HepG2 (cell line): ENCODE measurements at regions not wholly inside any gene's neighbourhood (a gene's known extent, or its start where the extent isn't known, plus 50 kb on each side); places are given as distances from the start of the nearest gene placed in this dataset.

Source experiments
- ATAC-seq: fragments of 200-7000 bp; cut with Tn5 transposase; 3 replicates; pipeline ENCODE4 v1.9.1; 2020; ENCODE audit warnings: mild to moderate bottlenecking, moderate library complexity
- BruUV-seq: library from RNA; stranded (reverse); fragments of 400-500 nt; replicated peaks from 2 replicates; lab custom pipeline; 2021; lab: Mats Ljungman, UMichigan
- CTCF ChIA-PET: fragments of 300-600 bp; formaldehyde crosslinking; extraction: SDS; loops from one replicate; lab custom pipeline; 2021; ENCODE audit warnings: low total read pairs, inconsistent platforms, low intra/inter-chr PET ratio; lab: Yijun Ruan, JAX
- POLR2A ChIA-PET: fragments of 350-600 bp; sonication (Branson Sonifier 250); formaldehyde crosslinking; loops from one replicate; lab custom pipeline; 2020; ENCODE audit warnings: antibody characterized with exemption, inconsistent platforms; lab: Yijun Ruan, JAX
- DNase-seq: peaks from one replicate; pipeline ENCODE4 v3.0.0-alpha.2; 2015; ENCODE audit warnings: low spot score
- FAIRE-seq: peaks from 3 replicates; lab custom pipeline; 2011; peaks lifted over from hg19 to GRCh38; lab: Jason Lieb, UNC
- H2AFZ ChIP-seq: one replicate; pipeline ENCODE4 v1.6.1; 2011; ENCODE audit warnings: low read length, inconsistent platforms
- H3K27ac ChIP-seq: fragments of 300-600 bp; 3 replicates; pipeline ENCODE4 v1.8.0; 2011; ENCODE audit warnings: mixed run types, mild to moderate bottlenecking, mixed read lengths, low read length, inconsistent platforms; ENCODE audit not compliant: insufficient read depth; ENCODE audit errors: extremely low read length
- H3K27me3 ChIP-seq, 2 experiments: fragments of 200-600 bp in 1 of 2; 2 replicates in 1 of 2; 3 replicates in 1 of 2; pipeline versions ENCODE4 v1.6.0 to v1.8.0; 2011; ENCODE audit warnings: low read length in 2 of 2, mild to moderate bottlenecking in 2 of 2, moderate library complexity in 2 of 2, inconsistent platforms in 1 of 2; ENCODE audit not compliant: insufficient read depth in 2 of 2, control insufficient read depth in 1 of 2
- H3K36me3 ChIP-seq, 2 experiments: fragments of 200-600 bp in 1 of 2; replicated peaks in 1 of 2; 2 replicates in 1 of 2; 3 replicates in 1 of 2; pipeline versions ENCODE4 v1.5.1 to v1.8.0; 2011; ENCODE audit warnings: low read length in 2 of 2, inconsistent platforms in 1 of 2; ENCODE audit not compliant: insufficient read depth in 2 of 2, control insufficient read depth in 1 of 2
- H3K4me1 ChIP-seq: 2 replicates; pipeline ENCODE4 v1.5.1; 2012; ENCODE audit warnings: low read length, inconsistent platforms; ENCODE audit not compliant: insufficient read depth
- H3K4me2 ChIP-seq: 2 replicates; pipeline ENCODE4 v1.6.0; 2011; ENCODE audit warnings: low read depth, low read length, inconsistent platforms
- H3K4me3 ChIP-seq, 3 experiments: fragments of 200-600 bp in 1 of 3; sonication (generic), shearing (Covaris generic) in 1 of 3; replicated peaks in 1 of 3; 2 replicates each; pipeline ENCODE4 v1.5.1; 2011 to 2016; ENCODE audit warnings: low read length in 3 of 3, inconsistent platforms in 2 of 3, low read depth in 2 of 3, mild to moderate bottlenecking in 2 of 3, control low read depth in 1 of 3, mixed read lengths in 1 of 3; ENCODE audit not compliant: insufficient read depth in 1 of 3
- H3K79me2 ChIP-seq: one replicate; pipeline ENCODE4 v1.6.1; 2011; ENCODE audit warnings: low read length, inconsistent platforms; ENCODE audit not compliant: insufficient read depth
- H3K9ac ChIP-seq: 2 replicates; pipeline ENCODE4 v1.6.0; 2011; ENCODE audit warnings: mild to moderate bottlenecking, low read depth, low read length, inconsistent platforms; ENCODE audit not compliant: insufficient read depth
- H3K9me3 ChIP-seq: 2 replicates; pipeline ENCODE4 v1.5.1; 2012; ENCODE audit warnings: mild to moderate bottlenecking, low read length
- H4K20me1 ChIP-seq: 2 replicates; pipeline ENCODE4 v1.6.0; 2011; ENCODE audit warnings: inconsistent platforms, mild to moderate bottlenecking, low read length, moderate library complexity; ENCODE audit not compliant: insufficient read depth
- AGO1 ChIP-seq: fragments of 200-400 bp; formaldehyde crosslinking; IDR thresholded peaks from 2 replicates; pipeline ENCODE4 v1.6.1; 2017; ENCODE audit warnings: mild to moderate bottlenecking, low read depth, low read length, moderate library complexity; ENCODE audit not compliant: poor library complexity, severe bottlenecking
- MXI1 ChIP-seq: IDR thresholded peaks from 3 replicates; pipeline ENCODE4 v1.6.1; 2012; ENCODE audit warnings: low read depth, low read length, inconsistent platforms, borderline replicate concordance
- TGIF2 ChIP-seq: IDR thresholded peaks from 2 replicates; pipeline ENCODE4 v1.6.1; 2016; ENCODE audit warnings: control low read depth, missing compliant biosample characterization
- WGBS: methylation state at CpG from one replicate; pipeline ENCODE4 v1.1.6; 2017; ENCODE audit warnings: low lambda C conversion rate; 5-methylcytosine and 5-hydroxymethylcytosine counted together
- in situ Hi-C: cut with HindIII; loops from 2 replicates; pipeline ENCODE4 v1.10.0; 2017; ENCODE audit warnings: low pct_unique_long_range_greater_than_20kb; ENCODE audit not compliant: extremely low pct_ligation_motif_present
- intact Hi-C: fragments of 100-400 bp; cut with micrococcal nuclease; formaldehyde crosslinking; loops from one replicate; pipeline ENCODE4 v1.10.0; 2022; ENCODE audit not compliant: unreplicated experiment
- TF ChIP-seq, protein P1 (sequence below): fragments of 450-650 bp; IDR thresholded peaks from 2 replicates; pipeline ENCODE4 v1.6.1; 2016
- TF ChIP-seq, protein P2 (sequence below): sonication (generic); formaldehyde crosslinking; IDR thresholded peaks from 2 replicates; pipeline ENCODE4 v1.4.0; 2020; ENCODE audit warnings: missing genetic modification reagents, borderline replicate concordance
- TF ChIP-seq, protein P3 (sequence below): sonication (generic); formaldehyde crosslinking; IDR thresholded peaks from 2 replicates; pipeline ENCODE4 v1.4.0; 2020; ENCODE audit warnings: mild to moderate bottlenecking, missing genetic modification reagents

- Histone ChIP-seq H3K4me2 (no peak overlapping the region), H3K4me1 (no peaks in the 10 kb centered on the region), H3K4me3 (no peak overlapping the region), H2AFZ (no peak overlapping the region), H3K36me3 (no peaks in the 10 kb centered on the region), H3K27ac (no peak overlapping the region), H3K9me3 (no peaks in the 10 kb centered on the region), H3K9ac (no peak overlapping the region), H4K20me1 (no peaks in the 10 kb centered on the region), H3K27me3 (no peaks in the 10 kb centered on the region), H3K79me2 (no peaks in the 10 kb centered on the region)
- intact Hi-C loops = no loop called here
- ChIA-PET CTCF (no interaction called here), POLR2A (no interaction called here)
- in situ Hi-C loops = no loop called here
- no peak for TF ChIP-seq TGIF2 (CRISPR knock-in tag)
- TF ChIP-seq AGO1 = no peak
- no peak for TF ChIP-seq MXI1
- TF ChIP-seq, protein P1, sequence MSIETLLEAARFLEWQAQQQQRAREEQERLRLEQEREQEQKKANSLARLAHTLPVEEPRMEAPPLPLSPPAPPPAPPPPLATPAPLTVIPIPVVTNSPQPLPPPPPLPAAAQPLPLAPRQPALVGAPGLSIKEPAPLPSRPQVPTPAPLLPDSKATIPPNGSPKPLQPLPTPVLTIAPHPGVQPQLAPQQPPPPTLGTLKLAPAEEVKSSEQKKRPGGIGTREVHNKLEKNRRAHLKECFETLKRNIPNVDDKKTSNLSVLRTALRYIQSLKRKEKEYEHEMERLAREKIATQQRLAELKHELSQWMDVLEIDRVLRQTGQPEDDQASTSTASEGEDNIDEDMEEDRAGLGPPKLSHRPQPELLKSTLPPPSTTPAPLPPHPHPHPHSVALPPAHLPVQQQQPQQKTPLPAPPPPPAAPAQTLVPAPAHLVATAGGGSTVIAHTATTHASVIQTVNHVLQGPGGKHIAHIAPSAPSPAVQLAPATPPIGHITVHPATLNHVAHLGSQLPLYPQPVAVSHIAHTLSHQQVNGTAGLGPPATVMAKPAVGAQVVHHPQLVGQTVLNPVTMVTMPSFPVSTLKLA = peak; percentile 86
- TF ChIP-seq, protein P2, sequence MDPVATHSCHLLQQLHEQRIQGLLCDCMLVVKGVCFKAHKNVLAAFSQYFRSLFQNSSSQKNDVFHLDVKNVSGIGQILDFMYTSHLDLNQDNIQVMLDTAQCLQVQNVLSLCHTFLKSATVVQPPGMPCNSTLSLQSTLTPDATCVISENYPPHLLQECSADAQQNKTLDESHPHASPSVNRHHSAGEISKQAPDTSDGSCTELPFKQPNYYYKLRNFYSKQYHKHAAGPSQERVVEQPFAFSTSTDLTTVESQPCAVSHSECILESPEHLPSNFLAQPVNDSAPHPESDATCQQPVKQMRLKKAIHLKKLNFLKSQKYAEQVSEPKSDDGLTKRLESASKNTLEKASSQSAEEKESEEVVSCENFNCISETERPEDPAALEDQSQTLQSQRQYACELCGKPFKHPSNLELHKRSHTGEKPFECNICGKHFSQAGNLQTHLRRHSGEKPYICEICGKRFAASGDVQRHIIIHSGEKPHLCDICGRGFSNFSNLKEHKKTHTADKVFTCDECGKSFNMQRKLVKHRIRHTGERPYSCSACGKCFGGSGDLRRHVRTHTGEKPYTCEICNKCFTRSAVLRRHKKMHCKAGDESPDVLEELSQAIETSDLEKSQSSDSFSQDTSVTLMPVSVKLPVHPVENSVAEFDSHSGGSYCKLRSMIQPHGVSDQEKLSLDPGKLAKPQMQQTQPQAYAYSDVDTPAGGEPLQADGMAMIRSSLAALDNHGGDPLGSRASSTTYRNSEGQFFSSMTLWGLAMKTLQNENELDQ = no peak
- TF ChIP-seq, protein P3, sequence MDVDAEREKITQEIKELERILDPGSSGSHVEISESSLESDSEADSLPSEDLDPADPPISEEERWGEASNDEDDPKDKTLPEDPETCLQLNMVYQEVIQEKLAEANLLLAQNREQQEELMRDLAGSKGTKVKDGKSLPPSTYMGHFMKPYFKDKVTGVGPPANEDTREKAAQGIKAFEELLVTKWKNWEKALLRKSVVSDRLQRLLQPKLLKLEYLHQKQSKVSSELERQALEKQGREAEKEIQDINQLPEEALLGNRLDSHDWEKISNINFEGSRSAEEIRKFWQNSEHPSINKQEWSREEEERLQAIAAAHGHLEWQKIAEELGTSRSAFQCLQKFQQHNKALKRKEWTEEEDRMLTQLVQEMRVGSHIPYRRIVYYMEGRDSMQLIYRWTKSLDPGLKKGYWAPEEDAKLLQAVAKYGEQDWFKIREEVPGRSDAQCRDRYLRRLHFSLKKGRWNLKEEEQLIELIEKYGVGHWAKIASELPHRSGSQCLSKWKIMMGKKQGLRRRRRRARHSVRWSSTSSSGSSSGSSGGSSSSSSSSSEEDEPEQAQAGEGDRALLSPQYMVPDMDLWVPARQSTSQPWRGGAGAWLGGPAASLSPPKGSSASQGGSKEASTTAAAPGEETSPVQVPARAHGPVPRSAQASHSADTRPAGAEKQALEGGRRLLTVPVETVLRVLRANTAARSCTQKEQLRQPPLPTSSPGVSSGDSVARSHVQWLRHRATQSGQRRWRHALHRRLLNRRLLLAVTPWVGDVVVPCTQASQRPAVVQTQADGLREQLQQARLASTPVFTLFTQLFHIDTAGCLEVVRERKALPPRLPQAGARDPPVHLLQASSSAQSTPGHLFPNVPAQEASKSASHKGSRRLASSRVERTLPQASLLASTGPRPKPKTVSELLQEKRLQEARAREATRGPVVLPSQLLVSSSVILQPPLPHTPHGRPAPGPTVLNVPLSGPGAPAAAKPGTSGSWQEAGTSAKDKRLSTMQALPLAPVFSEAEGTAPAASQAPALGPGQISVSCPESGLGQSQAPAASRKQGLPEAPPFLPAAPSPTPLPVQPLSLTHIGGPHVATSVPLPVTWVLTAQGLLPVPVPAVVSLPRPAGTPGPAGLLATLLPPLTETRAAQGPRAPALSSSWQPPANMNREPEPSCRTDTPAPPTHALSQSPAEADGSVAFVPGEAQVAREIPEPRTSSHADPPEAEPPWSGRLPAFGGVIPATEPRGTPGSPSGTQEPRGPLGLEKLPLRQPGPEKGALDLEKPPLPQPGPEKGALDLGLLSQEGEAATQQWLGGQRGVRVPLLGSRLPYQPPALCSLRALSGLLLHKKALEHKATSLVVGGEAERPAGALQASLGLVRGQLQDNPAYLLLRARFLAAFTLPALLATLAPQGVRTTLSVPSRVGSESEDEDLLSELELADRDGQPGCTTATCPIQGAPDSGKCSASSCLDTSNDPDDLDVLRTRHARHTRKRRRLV (CRISPR knock-in tag) = no peak
- ATAC-seq (no peak), FAIRE-seq (no peak), DNase-seq (no peak)
- WGBS = 47% methylated on average over 6 of the region's 6 CpGs
- no TSS peak for BruUV-seq
These were observed 745.3 kb upstream of the ZEB2 start for GRCh38 chr2:145265244-145265643.
